HT-29 (cell line): ENCODE measurements at regions not wholly inside any gene's neighbourhood (a gene's known extent, or its start where the extent isn't known, plus 50 kb on each side); places are given as distances from the start of the nearest gene placed in this dataset.

Experiments used
- DNase-seq: peaks from one replicate; pipeline ENCODE4 v3.0.0-alpha.2; 2015; ENCODE audit warnings: low spot score

GRCh38 chr2:238580486-238580885, 153.8 kb downstream of the ASB1 start:
- DNase-seq: no peak

- DNase-seq: no peak
Measured at GRCh38 chr2:238581126-238581525, 154.4 kb downstream of the ASB1 start.

GRCh38 chr2:238582159-238582558, 155.4 kb downstream of the ASB1 start:
- DNase-seq: no peak

- DNase-seq: no peak
Measured at GRCh38 chr2:238584617-238585016, 157.9 kb downstream of the ASB1 start.

GRCh38 chr2:238585836-238586821, 159.4 kb downstream of the ASB1 start:
- no peak for DNase-seq

GRCh38 chr2:238586931-238587775, 160.4 kb downstream of the ASB1 start:
- DNase-seq: no peak

- no peak for DNase-seq
Measured at GRCh38 chr2:238587776-238588660, 161.3 kb downstream of the ASB1 start.

- no peak for DNase-seq
Measured at GRCh38 chr2:238589591-238590460, 163.1 kb downstream of the ASB1 start.

- no peak for DNase-seq
Measured at GRCh38 chr2:238591732-238592131, 165.0 kb downstream of the ASB1 start.

GRCh38 chr2:238593236-238593635, 166.5 kb downstream of the ASB1 start:
- DNase-seq: no peak

- DNase-seq: no peak
Measured at GRCh38 chr2:238593678-238594077, 167.0 kb downstream of the ASB1 start.

- DNase-seq: no peak
Measured at GRCh38 chr2:238594796-238595749, 168.3 kb downstream of the ASB1 start.

GRCh38 chr2:238595750-238596570, 169.2 kb downstream of the ASB1 start:
- no peak for DNase-seq

- DNase-seq: peak; percentile 72
Measured at GRCh38 chr2:238596571-238597551, 170.1 kb downstream of the ASB1 start.

GRCh38 chr2:238597638-238598528, 171.2 kb downstream of the ASB1 start:
- DNase-seq: peak; percentile 12
